Astrocyte (in vitro differentiated cells and primary cell): ENCODE measurements at regions not wholly inside any gene's neighbourhood (a gene's known extent, or its start where the extent isn't known, plus 50 kb on each side); places are given as distances from the start of the nearest gene placed in this dataset.

Source experiments
- DNase-seq: peaks from one replicate; pipeline ENCODE4 v3.0.0-alpha.2; 2010; ENCODE audit warnings: low read depth
- FAIRE-seq: peaks from 2 replicates; lab custom pipeline; 2011; peaks lifted over from hg19 to GRCh38; lab: Jason Lieb, UNC
- H2AFZ ChIP-seq: 2 replicates; pipeline ENCODE4 v1.6.0; 2012; ENCODE audit warnings: low read depth, low read length, inconsistent platforms
- H3K27ac ChIP-seq: 2 replicates; pipeline ENCODE4 v1.5.1; 2011; ENCODE audit warnings: low read depth, low read length, inconsistent platforms
- H3K27me3 ChIP-seq: 2 replicates; pipeline ENCODE4 v1.6.0; 2011; ENCODE audit warnings: low read length, inconsistent platforms; ENCODE audit not compliant: insufficient read depth
- H3K36me3 ChIP-seq: 2 replicates; pipeline ENCODE4 v1.5.1; 2011; ENCODE audit warnings: low read length, inconsistent platforms; ENCODE audit not compliant: insufficient read depth
- H3K4me1 ChIP-seq: 2 replicates; pipeline ENCODE4 v1.5.1; 2011; ENCODE audit warnings: low read length, inconsistent platforms; ENCODE audit not compliant: insufficient read depth
- H3K4me2 ChIP-seq: 2 replicates; pipeline ENCODE4 v1.6.0; 2012; ENCODE audit warnings: low read length, inconsistent platforms
- H3K4me3 ChIP-seq: 2 replicates; pipeline ENCODE4 v1.5.1; 2011; ENCODE audit warnings: low read depth, mild to moderate bottlenecking, low read length, inconsistent platforms; ENCODE audit not compliant: insufficient read depth
- H3K79me2 ChIP-seq: 2 replicates; pipeline ENCODE4 v1.6.0; 2012; ENCODE audit warnings: mild to moderate bottlenecking, low read length, inconsistent platforms; ENCODE audit not compliant: insufficient read depth
- H3K9ac ChIP-seq: 2 replicates; pipeline ENCODE4 v1.6.0; 2012; ENCODE audit warnings: mild to moderate bottlenecking, low read length, inconsistent platforms
- H3K9me3 ChIP-seq: 2 replicates; pipeline ENCODE4 v1.5.1; 2012; ENCODE audit warnings: low read depth, mild to moderate bottlenecking, low read length, inconsistent platforms; ENCODE audit not compliant: insufficient read depth
- H4K20me1 ChIP-seq: 2 replicates; pipeline ENCODE4 v1.6.0; 2012; ENCODE audit warnings: low read length, inconsistent platforms; ENCODE audit not compliant: insufficient read depth
- H3K27ac Mint-ChIP-seq: one replicate; pipeline ENCODE4 v1.8.0; 2021; ENCODE audit warnings: mild to moderate bottlenecking, mixed read lengths; ENCODE audit not compliant: unreplicated experiment
- H3K27me3 Mint-ChIP-seq: one replicate; pipeline ENCODE4 v1.8.0; 2021; ENCODE audit warnings: low read depth, mixed read lengths; ENCODE audit not compliant: unreplicated experiment
- H3K36me3 Mint-ChIP-seq: one replicate; pipeline ENCODE4 v1.8.0; 2021; ENCODE audit warnings: low read depth, mixed read lengths; ENCODE audit not compliant: unreplicated experiment
- H3K4me1 Mint-ChIP-seq: one replicate; pipeline ENCODE4 v1.8.0; 2021; ENCODE audit warnings: low read depth, mixed read lengths; ENCODE audit not compliant: unreplicated experiment
- H3K4me3 Mint-ChIP-seq: one replicate; pipeline ENCODE4 v1.8.0; 2021; ENCODE audit warnings: mild to moderate bottlenecking, moderate library complexity, mixed read lengths; ENCODE audit not compliant: unreplicated experiment
- H3K9me3 Mint-ChIP-seq: one replicate; pipeline ENCODE4 v1.8.0; 2021; ENCODE audit warnings: mild to moderate bottlenecking, mixed read lengths; ENCODE audit not compliant: unreplicated experiment
- EZH2 ChIP-seq: IDR thresholded peaks from 2 replicates; pipeline ENCODE4 v1.6.1; 2012; ENCODE audit warnings: mild to moderate bottlenecking, low read length, inconsistent platforms; ENCODE audit not compliant: insufficient read depth
- TF ChIP-seq, protein P1 (sequence below): IDR thresholded peaks from 2 replicates; pipeline ENCODE4 v1.5.1; 2011; ENCODE audit warnings: low read depth, mild to moderate bottlenecking, inconsistent platforms, low read length, moderate library complexity; ENCODE audit not compliant: insufficient read depth

DNA sequence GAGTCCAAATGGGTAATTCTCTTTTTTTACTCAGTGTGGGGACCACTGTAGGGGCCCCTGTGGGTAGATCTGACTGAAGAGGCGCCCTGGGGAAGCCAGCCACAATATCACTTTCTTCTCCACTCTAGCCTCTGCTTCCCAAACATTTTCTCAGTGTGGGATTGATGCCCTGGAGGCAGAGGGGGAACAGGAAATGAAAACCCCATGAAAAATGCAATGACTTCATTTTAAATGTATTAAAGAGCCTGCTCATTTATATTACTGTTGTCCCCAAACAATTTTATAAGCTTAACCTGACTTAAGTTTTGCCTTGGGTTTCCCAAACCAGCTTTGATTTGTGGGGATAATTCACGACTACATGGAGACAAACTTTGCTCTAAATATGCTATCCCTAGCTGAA lies 181.9 kb downstream of the C1orf94 start:
- Mint-ChIP-seq H3K9me3 (peaks cover 2% of the 10 kb centered on the region), H3K4me3 (no peak overlapping the region), H3K36me3 (no peaks in the 10 kb centered on the region), H3K27ac (no peak overlapping the region), H3K4me1 (no peaks in the 10 kb centered on the region), H3K27me3 (peaks cover 54% of the 10 kb centered on the region)
- Histone ChIP-seq H3K36me3 (no peaks in the 10 kb centered on the region), H2AFZ (no peak overlapping the region), H3K4me3 (no peak overlapping the region), H3K4me2 (no peak overlapping the region), H4K20me1 (no peaks in the 10 kb centered on the region), H3K27ac (no peak overlapping the region), H3K27me3 (no peaks in the 10 kb centered on the region), H3K9ac (no peak overlapping the region), H3K9me3 (no peaks in the 10 kb centered on the region), H3K79me2 (no peaks in the 10 kb centered on the region), H3K4me1 (no peaks in the 10 kb centered on the region)
- TF ChIP-seq EZH2: no peak
- TF ChIP-seq, protein P1, sequence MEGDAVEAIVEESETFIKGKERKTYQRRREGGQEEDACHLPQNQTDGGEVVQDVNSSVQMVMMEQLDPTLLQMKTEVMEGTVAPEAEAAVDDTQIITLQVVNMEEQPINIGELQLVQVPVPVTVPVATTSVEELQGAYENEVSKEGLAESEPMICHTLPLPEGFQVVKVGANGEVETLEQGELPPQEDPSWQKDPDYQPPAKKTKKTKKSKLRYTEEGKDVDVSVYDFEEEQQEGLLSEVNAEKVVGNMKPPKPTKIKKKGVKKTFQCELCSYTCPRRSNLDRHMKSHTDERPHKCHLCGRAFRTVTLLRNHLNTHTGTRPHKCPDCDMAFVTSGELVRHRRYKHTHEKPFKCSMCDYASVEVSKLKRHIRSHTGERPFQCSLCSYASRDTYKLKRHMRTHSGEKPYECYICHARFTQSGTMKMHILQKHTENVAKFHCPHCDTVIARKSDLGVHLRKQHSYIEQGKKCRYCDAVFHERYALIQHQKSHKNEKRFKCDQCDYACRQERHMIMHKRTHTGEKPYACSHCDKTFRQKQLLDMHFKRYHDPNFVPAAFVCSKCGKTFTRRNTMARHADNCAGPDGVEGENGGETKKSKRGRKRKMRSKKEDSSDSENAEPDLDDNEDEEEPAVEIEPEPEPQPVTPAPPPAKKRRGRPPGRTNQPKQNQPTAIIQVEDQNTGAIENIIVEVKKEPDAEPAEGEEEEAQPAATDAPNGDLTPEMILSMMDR: no peak
- no peak for DNase-seq
- no peak for FAIRE-seq

DNA sequence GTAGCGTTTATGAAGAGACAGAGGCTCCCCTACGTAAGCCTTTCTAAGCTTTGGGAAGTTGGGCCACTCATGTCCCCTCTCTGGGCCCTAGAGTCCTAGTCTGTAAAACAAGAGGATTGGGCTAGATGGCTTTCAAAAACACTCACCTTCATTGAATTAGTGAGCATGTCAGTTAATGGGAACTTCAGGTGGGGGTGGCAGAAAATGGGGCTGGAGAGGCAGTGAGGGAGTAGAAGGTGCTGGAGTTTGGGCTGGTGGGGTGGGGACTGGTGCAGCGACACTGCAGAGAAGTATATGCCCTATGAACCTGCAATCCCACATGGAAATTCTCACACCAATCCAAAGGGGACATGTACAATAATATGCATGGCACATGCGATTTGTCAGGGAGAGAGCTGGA lies 182.7 kb downstream of the C1orf94 start:
- Histone ChIP-seq H3K27ac (no peak overlapping the region), H3K27me3 (no peaks in the 10 kb centered on the region), H3K79me2 (no peaks in the 10 kb centered on the region), H3K4me1 (no peaks in the 10 kb centered on the region), H3K9ac (no peak overlapping the region), H3K4me2 (no peak overlapping the region), H3K36me3 (no peaks in the 10 kb centered on the region), H2AFZ (no peak overlapping the region), H4K20me1 (no peaks in the 10 kb centered on the region), H3K4me3 (no peak overlapping the region), H3K9me3 (no peaks in the 10 kb centered on the region)
- TF ChIP-seq, protein P1: no peak
- TF ChIP-seq EZH2: no peak
- H3K9me3 Mint-ChIP-seq: peaks cover 2% of the 10 kb centered on the region
- no peaks in the 10 kb centered on the region for H3K36me3 Mint-ChIP-seq
- no peak overlapping the region for H3K27ac Mint-ChIP-seq
- H3K27me3 Mint-ChIP-seq: peaks cover 60% of the 10 kb centered on the region
- FAIRE-seq (no peak), DNase-seq (no peak)
- no peaks in the 10 kb centered on the region for H3K4me1 Mint-ChIP-seq
- no peak overlapping the region for H3K4me3 Mint-ChIP-seq

DNA sequence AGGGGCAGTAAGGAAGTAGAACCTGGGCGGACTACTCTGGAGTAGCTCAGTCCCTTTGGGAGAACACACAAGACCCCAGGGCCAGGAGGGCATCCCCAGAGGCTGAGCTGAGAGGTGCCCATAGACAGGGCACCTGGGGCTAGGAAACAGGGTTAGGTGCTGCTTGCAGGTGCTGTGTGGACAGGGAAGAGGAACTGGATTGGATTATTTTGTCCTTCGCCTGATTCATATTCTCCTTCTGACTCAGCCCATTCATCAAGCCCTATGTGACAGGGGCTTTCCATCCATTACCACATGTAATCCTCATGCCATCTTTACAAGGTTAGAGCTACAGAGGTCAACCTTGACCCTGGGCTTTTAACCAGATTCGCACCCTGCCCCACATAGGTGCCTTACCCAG lies 183.9 kb downstream of the C1orf94 start:
- H3K27ac Mint-ChIP-seq: no peak overlapping the region
- Histone ChIP-seq H3K79me2 (no peaks in the 10 kb centered on the region), H3K9ac (no peak overlapping the region), H3K36me3 (no peaks in the 10 kb centered on the region), H3K4me1 (no peaks in the 10 kb centered on the region), H3K27me3 (no peaks in the 10 kb centered on the region), H2AFZ (no peak overlapping the region), H3K27ac (no peak overlapping the region), H3K4me2 (no peak overlapping the region), H4K20me1 (no peaks in the 10 kb centered on the region), H3K9me3 (no peaks in the 10 kb centered on the region), H3K4me3 (no peak overlapping the region)
- H3K4me1 Mint-ChIP-seq: no peaks in the 10 kb centered on the region
- H3K9me3 Mint-ChIP-seq: peaks cover 2% of the 10 kb centered on the region
- H3K4me3 Mint-ChIP-seq: no peak overlapping the region
- H3K27me3 Mint-ChIP-seq: peaks cover 60% of the 10 kb centered on the region
- DNase-seq (peak; percentile 1), FAIRE-seq (no peak)
- TF ChIP-seq EZH2: no peak
- TF ChIP-seq, protein P1: no peak
- no peaks in the 10 kb centered on the region for H3K36me3 Mint-ChIP-seq
